Stimulated activated naive CD8-positive, alpha-beta T cell treated with anti-CD3 and anti-CD28 coated beads, Interleukin-15, amount 100 ng/mL, for 72 hours (primary cell): ENCODE measurements at regions not wholly inside any gene's neighbourhood (a gene's known extent, or its start where the extent isn't known, plus 50 kb on each side); places are given as distances from the start of the nearest gene placed in this dataset.

ENCODE experiments used
- ATAC-seq: fragments of 150-1000 bp; cut with Tn5 transposase; 2 replicates; pipeline ENCODE4 v1.10.0; 2021; ENCODE audit warnings: mild to moderate bottlenecking, moderate library complexity
- DNase-seq, 2 donors: peaks; one replicate each; pipeline ENCODE4 v3.0.0; 2021 to 2022
- H3K27ac Mint-ChIP-seq, 2 donors: one replicate each; pipeline ENCODE4 v1.8.0; 2022; ENCODE audit warnings: mild to moderate bottlenecking in 2 of 2, mixed read lengths in 2 of 2, moderate library complexity in 2 of 2
- H3K27me3 Mint-ChIP-seq: one replicate; pipeline ENCODE4 v1.8.0; 2022; ENCODE audit warnings: mixed read lengths
- H3K4me1 Mint-ChIP-seq: one replicate; pipeline ENCODE4 v1.8.0; 2022; ENCODE audit warnings: mild to moderate bottlenecking, mixed read lengths
- H3K4me3 Mint-ChIP-seq, 2 donors: one replicate each; pipeline ENCODE4 v1.8.0; 2022; ENCODE audit warnings: mild to moderate bottlenecking in 2 of 2, mixed read lengths in 2 of 2, moderate library complexity in 1 of 2
- H3K9me3 Mint-ChIP-seq, 2 donors: one replicate each; pipeline ENCODE4 v1.8.0; 2022; ENCODE audit warnings: mixed read lengths in 2 of 2

GRCh38 chr10:118913825-118914224, 115.7 kb upstream of the NANOS1 start:
- no peak overlapping the region for H3K27ac Mint-ChIP-seq

GRCh38 chr10:118914629-118915028, 114.9 kb upstream of the NANOS1 start:
- DNase-seq (no peak), ATAC-seq (no peak)
- no peaks in the 10 kb centered on the region for H3K9me3 Mint-ChIP-seq
- H3K4me1 Mint-ChIP-seq = no peaks in the 10 kb centered on the region
- peaks cover 26% of the 10 kb centered on the region for H3K27me3 Mint-ChIP-seq
- H3K27ac Mint-ChIP-seq = no peak overlapping the region
- no peak overlapping the region for H3K4me3 Mint-ChIP-seq

More at GRCh38 chr10:118913825-118914224, 115.7 kb upstream of the NANOS1 start:
- no peaks in the 10 kb centered on the region for H3K9me3 Mint-ChIP-seq
- no peak for ATAC-seq
- H3K4me3 Mint-ChIP-seq = no peak overlapping the region
- peaks cover 26% of the 10 kb centered on the region for H3K27me3 Mint-ChIP-seq
- no peak for DNase-seq
- no peaks in the 10 kb centered on the region for H3K4me1 Mint-ChIP-seq

- Mint-ChIP-seq H3K4me3 (no peak overlapping the region), H3K27ac (no peak overlapping the region), H3K4me1 (no peaks in the 10 kb centered on the region), H3K27me3 (peaks cover 26% of the 10 kb centered on the region), H3K9me3 (no peaks in the 10 kb centered on the region)
- DNase-seq (no peak), ATAC-seq (no peak)
These were observed 114.4 kb upstream of the NANOS1 start for GRCh38 chr10:118915161-118915560.

GRCh38 chr10:118916777-118917176, 112.7 kb upstream of the NANOS1 start:
- H3K27ac Mint-ChIP-seq = no peak overlapping the region
- peaks cover 32% of the 10 kb centered on the region for H3K27me3 Mint-ChIP-seq
- no peaks in the 10 kb centered on the region for H3K9me3 Mint-ChIP-seq
- no peak overlapping the region for H3K4me3 Mint-ChIP-seq
- no peak for DNase-seq
- no peak for ATAC-seq
- H3K4me1 Mint-ChIP-seq = no peaks in the 10 kb centered on the region

- Mint-ChIP-seq H3K27ac (no peak overlapping the region), H3K4me3 (no peak overlapping the region), H3K27me3 (peaks cover 29% of the 10 kb centered on the region), H3K4me1 (no peaks in the 10 kb centered on the region), H3K9me3 (no peaks in the 10 kb centered on the region)
- no peak for DNase-seq
- ATAC-seq = no peak
These were observed 111.8 kb upstream of the NANOS1 start for GRCh38 chr10:118917701-118918100.

- Mint-ChIP-seq H3K27ac (no peak overlapping the region), H3K4me1 (no peaks in the 10 kb centered on the region), H3K4me3 (no peak overlapping the region)
These were observed 111.4 kb upstream of the NANOS1 start for GRCh38 chr10:118918116-118918515.

GRCh38 chr10:118918587-118918986, 110.9 kb upstream of the NANOS1 start:
- Mint-ChIP-seq H3K27me3 (peaks cover 25% of the 10 kb centered on the region), H3K27ac (no peak overlapping the region), H3K4me1 (no peaks in the 10 kb centered on the region), H3K4me3 (no peak overlapping the region), H3K9me3 (no peaks in the 10 kb centered on the region)
- DNase-seq = no peak
- no peak for ATAC-seq

More at GRCh38 chr10:118918116-118918515, 111.4 kb upstream of the NANOS1 start:
- no peak for DNase-seq
- H3K27me3 Mint-ChIP-seq = peaks cover 26% of the 10 kb centered on the region
- no peak for ATAC-seq
- H3K9me3 Mint-ChIP-seq = no peaks in the 10 kb centered on the region

- H3K4me3 Mint-ChIP-seq = no peak overlapping the region
- no peaks in the 10 kb centered on the region for H3K4me1 Mint-ChIP-seq
- no peaks in the 10 kb centered on the region for H3K9me3 Mint-ChIP-seq
- H3K27ac Mint-ChIP-seq = no peak overlapping the region
- DNase-seq = no peak
- no peak for ATAC-seq
- peaks cover 22% of the 10 kb centered on the region for H3K27me3 Mint-ChIP-seq
These were observed 109.3 kb upstream of the NANOS1 start for GRCh38 chr10:118920206-118920605.

- H3K9me3 Mint-ChIP-seq = no peaks in the 10 kb centered on the region
- no peak for ATAC-seq
- no peak for DNase-seq
- no peaks in the 10 kb centered on the region for H3K4me1 Mint-ChIP-seq
- no peak overlapping the region for H3K27ac Mint-ChIP-seq
- no peak overlapping the region for H3K4me3 Mint-ChIP-seq
- H3K27me3 Mint-ChIP-seq = peaks cover 32% of the 10 kb centered on the region
These were observed 107.3 kb upstream of the NANOS1 start for GRCh38 chr10:118922226-118922625.

GRCh38 chr10:118922972-118923371, 106.5 kb upstream of the NANOS1 start:
- DNase-seq = no peak
- Mint-ChIP-seq H3K4me3 (no peak overlapping the region), H3K27me3 (peaks cover 32% of the 10 kb centered on the region), H3K4me1 (no peaks in the 10 kb centered on the region), H3K27ac (no peak overlapping the region), H3K9me3 (no peaks in the 10 kb centered on the region)
- no peak for ATAC-seq

GRCh38 chr10:118924493-118924892, 105.0 kb upstream of the NANOS1 start:
- Mint-ChIP-seq H3K9me3 (no peaks in the 10 kb centered on the region), H3K27me3 (peaks cover 32% of the 10 kb centered on the region), H3K4me1 (no peaks in the 10 kb centered on the region), H3K27ac (no peak overlapping the region), H3K4me3 (no peak overlapping the region)
- DNase-seq = no peak
- ATAC-seq = no peak

- peaks cover 4 to 7% of the 10 kb centered on the region in 2 donors for H3K9me3 Mint-ChIP-seq
- H3K4me1 Mint-ChIP-seq = no peaks in the 10 kb centered on the region
- ATAC-seq (no peak), DNase-seq (no peak)
- no peak overlapping the region for H3K4me3 Mint-ChIP-seq
- H3K27me3 Mint-ChIP-seq = peaks cover 32% of the 10 kb centered on the region
- no peak overlapping the region for H3K27ac Mint-ChIP-seq
These were observed 104.0 kb upstream of the NANOS1 start for GRCh38 chr10:118925404-118926071.

- Mint-ChIP-seq H3K4me3 (no peak overlapping the region), H3K27me3 (peaks cover 31% of the 10 kb centered on the region), H3K27ac (no peak overlapping the region), H3K9me3 (peaks cover 9 to 12% of the 10 kb centered on the region in 2 donors), H3K4me1 (no peaks in the 10 kb centered on the region)
- DNase-seq (no peak), ATAC-seq (no peak)
These were observed 103.5 kb upstream of the NANOS1 start for GRCh38 chr10:118926072-118926417.

- Mint-ChIP-seq H3K4me3 (no peak overlapping the region), H3K27ac (no peak overlapping the region), H3K9me3 (peaks cover 13 to 16% of the 10 kb centered on the region in 2 donors), H3K4me1 (no peaks in the 10 kb centered on the region), H3K27me3 (peaks cover 27% of the 10 kb centered on the region)
- no peak for ATAC-seq
- no peak for DNase-seq
These were observed 103.1 kb upstream of the NANOS1 start for GRCh38 chr10:118926441-118926840.

GRCh38 chr10:118926903-118927302, 102.6 kb upstream of the NANOS1 start:
- Mint-ChIP-seq H3K27me3 (peaks cover 23% of the 10 kb centered on the region), H3K4me1 (no peaks in the 10 kb centered on the region), H3K9me3 (peaks cover 17 to 21% of the 10 kb centered on the region in 2 donors), H3K27ac (no peak overlapping the region), H3K4me3 (no peak overlapping the region)
- no peak for ATAC-seq
- no peak for DNase-seq

- no peaks in the 10 kb centered on the region for H3K4me1 Mint-ChIP-seq
- no peak for ATAC-seq
- DNase-seq = no peak
- no peak overlapping the region for H3K27ac Mint-ChIP-seq
- peaks cover 18% of the 10 kb centered on the region for H3K27me3 Mint-ChIP-seq
- H3K4me3 Mint-ChIP-seq = no peak overlapping the region
- H3K9me3 Mint-ChIP-seq = peaks cover 20 to 24% of the 10 kb centered on the region in 2 donors
These were observed 102.2 kb upstream of the NANOS1 start for GRCh38 chr10:118927321-118927720.

- Mint-ChIP-seq H3K4me3 (no peak overlapping the region), H3K27me3 (peaks cover 39% of the 10 kb centered on the region), H3K27ac (no peak overlapping the region), H3K4me1 (no peaks in the 10 kb centered on the region), H3K9me3 (peaks cover 28 to 34% of the 10 kb centered on the region in 2 donors)
- no peak for ATAC-seq
- no peak for DNase-seq
These were observed 98.9 kb upstream of the NANOS1 start for GRCh38 chr10:118930614-118931013.
